Adrenal gland (tissue), 9 donors: ENCODE measurements at regions not wholly inside any gene's neighbourhood (a gene's known extent, or its start where the extent isn't known, plus 50 kb on each side); places are given as distances from the start of the nearest gene placed in this dataset.

Experiments used
- DNase-seq, 7 donors: peaks; one replicate each; pipeline ENCODE4 v3.0.0-alpha.2; 2019 to 2020
- H3K27ac ChIP-seq, 5 donors: fragments of 200-600 bp; sonication (generic) in 4 of 5; 1 replicate in 3 of 5; 2 replicates in 2 of 5; pipeline versions ENCODE4 v1.5.1 to v1.8.0; 2016 to 2020; ENCODE audit warnings: mild to moderate bottlenecking in 1 of 5
- H3K27me3 ChIP-seq: fragments of 200-600 bp; 2 replicates; pipeline ENCODE4 v1.8.0; 2021
- H3K36me3 ChIP-seq, 2 donors: fragments of 200-600 bp; replicated peaks in 1 of 2; 1 replicate in 1 of 2; 2 replicates in 1 of 2; pipeline versions ENCODE4 v1.5.1 to v1.8.0; 2018 to 2022
- H3K4me1 ChIP-seq, 2 donors: fragments of 200-600 bp; replicated peaks in 1 of 2; 1 replicate in 1 of 2; 2 replicates in 1 of 2; pipeline versions ENCODE4 v1.5.1 to v1.8.0; 2018 to 2021
- H3K4me3 ChIP-seq, 4 donors: fragments of 200-600 bp; sonication (generic) in 3 of 4; one replicate each; pipeline ENCODE4 v1.5.1; 2016 to 2018
- H3K9me3 ChIP-seq, 3 donors: fragments of 200-600 bp; sonication (generic) in 1 of 3; replicated peaks in 1 of 3; 1 replicate in 2 of 3; 2 replicates in 1 of 3; pipeline versions ENCODE4 v1.5.1 to v1.8.0; 2016 to 2021
- CTCF ChIP-seq, 6 experiments: fragments of 450-650 bp in 4 of 6; fragments of 200-600 bp in 2 of 6; sonication (generic) in 1 of 6; IDR thresholded peaks; 1 replicate in 5 of 6; 2 replicates in 1 of 6; pipeline versions ENCODE4 v1.5.1 to v1.8.0; 2016 to 2021; ENCODE audit warnings: antibody characterized with exemption in 6 of 6, mild to moderate bottlenecking in 2 of 6, moderate library complexity in 1 of 6
- POLR2A ChIP-seq, 2 donors: fragments of 450-650 bp; IDR thresholded peaks; one replicate each; pipeline ENCODE4 v1.6.1; 2017; ENCODE audit warnings: antibody characterized with exemption in 2 of 2, mild to moderate bottlenecking in 2 of 2, moderate library complexity in 1 of 2
- WGBS, 4 donors: extraction: QIAGEN DNeasy Blood & Tissue Kit in 2 of 4; methylation state at CpG; one replicate each; pipeline versions ENCODE4 v1.1.5 to v1.1.7; 2013 to 2017; 5-methylcytosine and 5-hydroxymethylcytosine counted together
- intact Hi-C, 2 donors: fragments of 100-400 bp; cut with DNase I; formaldehyde crosslinking; loops; one replicate each; pipeline versions ENCODE4 v1.14.1 to v1.15.0; 2022 to 2023
- donor health status: healthy with polysubstance abuse.
- donor health status: Bipolar disorder and iron deficiency.
- donor health status: DM: yes; HTN: yes; CAD: no.
- donor health status: DM: no; HTN: no; CAD: no.
- donor health status: DM: no; HTN: no; CAD: no.

- TF ChIP-seq CTCF (IDR thresholded peaks at IDR 0.05) (no peak), POLR2A (IDR thresholded peaks at IDR 0.05) (no peak)
- no peak overlapping the region for H3K4me3 ChIP-seq
- intact Hi-C loops, result no loop called here
Observed at GRCh38 chr2:121890041-121890440, 134.6 kb downstream of the TSN start.

GRCh38 chr2:121895723-121896571 is 140.5 kb downstream of the TSN start:
- Histone ChIP-seq H3K9me3 (no peaks in the 10 kb centered on the region), H3K4me3 (no peak overlapping the region), H3K27ac (no peak overlapping the region), H3K36me3 (no peaks in the 10 kb centered on the region), H3K27me3 (no peaks in the 10 kb centered on the region), H3K4me1 (no peaks in the 10 kb centered on the region)
- DNase-seq, result no peak
- no peak for TF ChIP-seq POLR2A (IDR thresholded peaks at IDR 0.05)
- TF ChIP-seq CTCF (IDR thresholded peaks at IDR 0.05), result no peak
- intact Hi-C loops, result no loop called here
- 65 to 79% (median 70%) methylated on average over 14 of the region's 14 CpGs for WGBS, 4 donors

More at GRCh38 chr2:121890041-121890440, 134.6 kb downstream of the TSN start:
- no peaks in the 10 kb centered on the region for H3K4me1 ChIP-seq
- DNase-seq, result no peak
- no peaks in the 10 kb centered on the region for H3K9me3 ChIP-seq
- 75 to 88% (median 82%) methylated on average over 9 of the region's 9 CpGs for WGBS, 4 donors
- H3K36me3 ChIP-seq, result no peaks in the 10 kb centered on the region
- H3K27ac ChIP-seq, result no peak overlapping the region
- H3K27me3 ChIP-seq, result no peaks in the 10 kb centered on the region

- TF ChIP-seq CTCF (IDR thresholded peaks at IDR 0.05) (peak in 2 of 6 experiments; percentile 5), POLR2A (IDR thresholded peaks at IDR 0.05) (no peak)
- 79 to 91% (median 86%) methylated on average over 3 to 5 of the region's 5 CpGs for WGBS, 4 donors
- H3K36me3 ChIP-seq, result no peaks in the 10 kb centered on the region
- H3K4me1 ChIP-seq, result no peaks in the 10 kb centered on the region
- no peak overlapping the region for H3K4me3 ChIP-seq
- intact Hi-C loops, result no loop called here
- H3K27me3 ChIP-seq, result no peaks in the 10 kb centered on the region
- H3K9me3 ChIP-seq, result no peaks in the 10 kb centered on the region
- H3K27ac ChIP-seq, result no peak overlapping the region
- no peak for DNase-seq
Observed at GRCh38 chr2:121897335-121897970, 142.0 kb downstream of the TSN start.

- no peak for DNase-seq
- intact Hi-C loops, result no loop called here
Observed at GRCh38 chr2:121898483-121898882, 143.0 kb downstream of the TSN start.

More at GRCh38 chr2:121898483-121898882, 143.0 kb downstream of the TSN start:
- H3K9me3 ChIP-seq, result no peaks in the 10 kb centered on the region
- no peak overlapping the region for H3K4me3 ChIP-seq
- TF ChIP-seq POLR2A (IDR thresholded peaks at IDR 0.05) (no peak), CTCF (IDR thresholded peaks at IDR 0.05) (no peak)
- H3K4me1 ChIP-seq, result no peaks in the 10 kb centered on the region
- WGBS, 4 donors, result 56 to 78% (median 73%) methylated on average over 4 of the region's 4 CpGs
- H3K36me3 ChIP-seq, result no peaks in the 10 kb centered on the region
- no peak overlapping the region for H3K27ac ChIP-seq
- no peaks in the 10 kb centered on the region for H3K27me3 ChIP-seq
